Lower leg skin (tissue), 3 donors: ENCODE measurements at regions not wholly inside any gene's neighbourhood (a gene's known extent, or its start where the extent isn't known, plus 50 kb on each side); places are given as distances from the start of the nearest gene placed in this dataset.
"Not testable (repeated sequence)": the region's sequence is repeated elsewhere in the genome, so short reads cannot be mapped to it uniquely, and the experiment has no call there.

ENCODE experiments used
- POLR2A ChIP-seq, 2 donors: fragments of 450-650 bp; IDR thresholded peaks; one replicate each; pipeline ENCODE4 v1.6.1; 2016 to 2017; ENCODE audit warnings: antibody characterized with exemption in 2 of 2, mild to moderate bottlenecking in 1 of 2, moderate library complexity in 1 of 2
- TF ChIP-seq, protein P1 (sequence below), 3 donors: fragments of 450-650 bp; IDR thresholded peaks; one replicate each; pipeline ENCODE4 v1.5.1; 2016; ENCODE audit warnings: antibody characterized with exemption in 3 of 3, mild to moderate bottlenecking in 3 of 3, moderate library complexity in 2 of 3

DNA sequence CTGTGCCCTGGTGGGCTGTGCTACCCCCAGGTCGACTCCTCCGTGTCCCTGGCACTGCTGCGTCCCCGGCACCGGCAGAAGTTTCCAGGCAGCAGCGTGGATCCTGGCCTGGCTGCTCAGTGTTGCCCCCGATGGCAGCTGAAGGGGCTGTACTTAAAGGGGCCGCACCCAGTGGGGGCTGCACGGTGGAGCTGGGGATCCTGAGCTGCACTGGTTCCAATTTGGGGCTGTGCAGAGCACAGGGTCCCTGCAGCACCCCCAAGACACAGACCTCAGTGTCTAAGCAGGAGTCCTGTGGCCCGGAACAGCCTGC lies 253.8 kb downstream of the ANKRD30B start:
- TF ChIP-seq, protein P1, sequence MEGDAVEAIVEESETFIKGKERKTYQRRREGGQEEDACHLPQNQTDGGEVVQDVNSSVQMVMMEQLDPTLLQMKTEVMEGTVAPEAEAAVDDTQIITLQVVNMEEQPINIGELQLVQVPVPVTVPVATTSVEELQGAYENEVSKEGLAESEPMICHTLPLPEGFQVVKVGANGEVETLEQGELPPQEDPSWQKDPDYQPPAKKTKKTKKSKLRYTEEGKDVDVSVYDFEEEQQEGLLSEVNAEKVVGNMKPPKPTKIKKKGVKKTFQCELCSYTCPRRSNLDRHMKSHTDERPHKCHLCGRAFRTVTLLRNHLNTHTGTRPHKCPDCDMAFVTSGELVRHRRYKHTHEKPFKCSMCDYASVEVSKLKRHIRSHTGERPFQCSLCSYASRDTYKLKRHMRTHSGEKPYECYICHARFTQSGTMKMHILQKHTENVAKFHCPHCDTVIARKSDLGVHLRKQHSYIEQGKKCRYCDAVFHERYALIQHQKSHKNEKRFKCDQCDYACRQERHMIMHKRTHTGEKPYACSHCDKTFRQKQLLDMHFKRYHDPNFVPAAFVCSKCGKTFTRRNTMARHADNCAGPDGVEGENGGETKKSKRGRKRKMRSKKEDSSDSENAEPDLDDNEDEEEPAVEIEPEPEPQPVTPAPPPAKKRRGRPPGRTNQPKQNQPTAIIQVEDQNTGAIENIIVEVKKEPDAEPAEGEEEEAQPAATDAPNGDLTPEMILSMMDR (IDR thresholded peaks at IDR 0.05), result not testable (repeated sequence)
- not testable (repeated sequence) for TF ChIP-seq POLR2A (IDR thresholded peaks at IDR 0.05)
